PC-3 (cell line): ENCODE measurements at regions not wholly inside any gene's neighbourhood (a gene's known extent, or its start where the extent isn't known, plus 50 kb on each side); places are given as distances from the start of the nearest gene placed in this dataset.
"Not testable (repeated sequence)": the region's sequence is repeated elsewhere in the genome, so short reads cannot be mapped to it uniquely, and the experiment has no call there.

ENCODE experiments used
- EZH2 ChIP-seq: fragments of 300-600 bp; sonication (generic); IDR thresholded peaks from one replicate; pipeline ENCODE4 v1.6.1; 2017; ENCODE audit warnings: antibody characterized with exemption, mild to moderate bottlenecking, low read length; ENCODE audit not compliant: unreplicated experiment
- EZH2phosphoT487 ChIP-seq: fragments of 300-600 bp; sonication (generic); IDR thresholded peaks from 2 replicates; pipeline ENCODE4 v1.6.1; 2018; ENCODE audit warnings: mild to moderate bottlenecking, antibody characterized with exemption, low read length, borderline replicate concordance
- TF ChIP-seq, protein P1 (sequence below): fragments of 300-600 bp; sonication (generic); conservative IDR thresholded peaks from 2 replicates; pipeline ENCODE4 v1.5.1; 2017; ENCODE audit warnings: antibody characterized with exemption, low read depth, mild to moderate bottlenecking, low read length

DNA sequence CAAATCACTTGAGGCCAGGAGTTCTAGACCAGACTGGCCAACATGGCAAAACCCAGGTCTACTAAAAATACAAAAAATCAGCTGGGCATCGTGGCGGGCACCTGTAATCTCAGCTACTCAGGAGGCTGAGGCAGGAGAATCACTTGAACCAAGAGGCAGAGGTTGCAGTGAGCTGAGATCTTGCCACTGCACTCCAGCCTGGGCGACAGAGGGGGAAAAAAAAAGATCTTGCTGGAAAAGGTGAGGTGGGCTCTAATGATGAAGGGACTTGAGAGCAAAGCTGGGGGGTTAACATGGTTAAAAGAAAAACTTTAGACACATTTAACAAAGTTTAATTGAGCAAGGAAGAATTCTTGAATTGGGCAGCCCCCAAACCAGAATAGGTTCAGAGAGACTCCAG lies 121.8 kb downstream of the BANF2 start:
- TF ChIP-seq, protein P1, sequence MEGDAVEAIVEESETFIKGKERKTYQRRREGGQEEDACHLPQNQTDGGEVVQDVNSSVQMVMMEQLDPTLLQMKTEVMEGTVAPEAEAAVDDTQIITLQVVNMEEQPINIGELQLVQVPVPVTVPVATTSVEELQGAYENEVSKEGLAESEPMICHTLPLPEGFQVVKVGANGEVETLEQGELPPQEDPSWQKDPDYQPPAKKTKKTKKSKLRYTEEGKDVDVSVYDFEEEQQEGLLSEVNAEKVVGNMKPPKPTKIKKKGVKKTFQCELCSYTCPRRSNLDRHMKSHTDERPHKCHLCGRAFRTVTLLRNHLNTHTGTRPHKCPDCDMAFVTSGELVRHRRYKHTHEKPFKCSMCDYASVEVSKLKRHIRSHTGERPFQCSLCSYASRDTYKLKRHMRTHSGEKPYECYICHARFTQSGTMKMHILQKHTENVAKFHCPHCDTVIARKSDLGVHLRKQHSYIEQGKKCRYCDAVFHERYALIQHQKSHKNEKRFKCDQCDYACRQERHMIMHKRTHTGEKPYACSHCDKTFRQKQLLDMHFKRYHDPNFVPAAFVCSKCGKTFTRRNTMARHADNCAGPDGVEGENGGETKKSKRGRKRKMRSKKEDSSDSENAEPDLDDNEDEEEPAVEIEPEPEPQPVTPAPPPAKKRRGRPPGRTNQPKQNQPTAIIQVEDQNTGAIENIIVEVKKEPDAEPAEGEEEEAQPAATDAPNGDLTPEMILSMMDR, result not testable (repeated sequence)
- not testable (repeated sequence) for TF ChIP-seq EZH2, EZH2phosphoT487
